NCI-H2107 (cell line): ENCODE measurements at regions not wholly inside any gene's neighbourhood (a gene's known extent, or its start where the extent isn't known, plus 50 kb on each side); places are given as distances from the start of the nearest gene placed in this dataset.
"Not testable (repeated sequence)": the region's sequence is repeated elsewhere in the genome, so short reads cannot be mapped to it uniquely, and the experiment has no call there.

Source experiments
- DNase-seq: peaks from one replicate; lab custom pipeline; 2025; lab: John Stamatoyannopoulos, UW

GRCh38 chr7:89927762-89928161 is 226.5 kb upstream of the STEAP1 start:
- DNase-seq: no peak

GRCh38 chr7:89928451-89928850 is 225.8 kb upstream of the STEAP1 start:
- DNase-seq: no peak

GRCh38 chr7:89934101-89934500 is 220.2 kb upstream of the STEAP1 start:
- DNase-seq: no peak

GRCh38 chr7:89943525-89944050 is 210.7 kb upstream of the STEAP1 start:
- DNase-seq: no peak

- no peak for DNase-seq
Observed at GRCh38 chr7:89958525-89959068, 195.7 kb upstream of the STEAP1 start.

- DNase-seq: no peak
Observed at GRCh38 chr7:89966067-89966664, 188.1 kb upstream of the STEAP1 start.

GRCh38 chr7:89975577-89975976 is 178.7 kb upstream of the STEAP1 start:
- no peak for DNase-seq

GRCh38 chr7:89987665-89988064 is 166.6 kb upstream of the STEAP1 start:
- DNase-seq: no peak

- DNase-seq: no peak
Observed at GRCh38 chr7:89988074-89988473, 166.2 kb upstream of the STEAP1 start.

GRCh38 chr7:89989454-89989853 is 164.8 kb upstream of the STEAP1 start:
- DNase-seq: no peak

- DNase-seq: no peak
Observed at GRCh38 chr7:89994483-89994882, 159.8 kb upstream of the STEAP1 start.

GRCh38 chr7:89998554-89998953 is 155.7 kb upstream of the STEAP1 start:
- no peak for DNase-seq

- no peak for DNase-seq
Observed at GRCh38 chr7:90005836-90006235, 148.4 kb upstream of the STEAP1 start.

GRCh38 chr7:90007001-90007654 is 147.1 kb upstream of the STEAP1 start:
- no peak for DNase-seq

GRCh38 chr7:90007831-90008230 is 146.4 kb upstream of the STEAP1 start:
- no peak for DNase-seq

GRCh38 chr7:90022213-90022612 is 132.1 kb upstream of the STEAP1 start:
- no peak for DNase-seq

- no peak for DNase-seq
Observed at GRCh38 chr7:90025771-90026170, 128.5 kb upstream of the STEAP1 start.

- DNase-seq: no peak
Observed at GRCh38 chr7:90033850-90034249, 120.4 kb upstream of the STEAP1 start.

GRCh38 chr7:90053094-90053493 is 101.2 kb upstream of the STEAP1 start:
- no peak for DNase-seq

- DNase-seq: no peak
Observed at GRCh38 chr7:90061077-90061476, 93.2 kb upstream of the STEAP1 start.

- no peak for DNase-seq
Observed at GRCh38 chr7:90064370-90064769, 89.9 kb upstream of the STEAP1 start.

GRCh38 chr7:90067171-90067570 is 87.1 kb upstream of the STEAP1 start:
- no peak for DNase-seq

GRCh38 chr7:90070238-90070637 is 84.0 kb upstream of the STEAP1 start:
- not testable (repeated sequence) for DNase-seq

- DNase-seq: no peak
Observed at GRCh38 chr7:90078921-90079320, 75.3 kb upstream of the STEAP1 start.
